PC-3 (cell line): ENCODE measurements at regions not wholly inside any gene's neighbourhood (a gene's known extent, or its start where the extent isn't known, plus 50 kb on each side); places are given as distances from the start of the nearest gene placed in this dataset.
A peak's percentile ranks its signal among the peaks of the same experiment; 100 is the strongest.
"Not testable (repeated sequence)": the region's sequence is repeated elsewhere in the genome, so short reads cannot be mapped to it uniquely, and the experiment has no call there.

Source experiments
- ATAC-seq: fragments of 200-7000 bp; cut with Tn5 transposase; 2 replicates; pipeline ENCODE4 v1.9.1; 2020; ENCODE audit warnings: mild to moderate bottlenecking, moderate library complexity
- BruUV-seq: library from RNA; stranded (reverse); fragments of 400-500 nt; replicated peaks from 2 replicates; lab custom pipeline; 2021; lab: Mats Ljungman, UMichigan
- CTCF ChIA-PET: fragments of 300-600 bp; sonication (Branson Sonifier 250); formaldehyde crosslinking; loops from one replicate; lab custom pipeline; 2022; ENCODE audit warnings: antibody characterized with exemption; lab: Charles Lee
- POLR2A ChIA-PET: fragments of 300-600 bp; sonication (Branson Sonifier 250); formaldehyde crosslinking; loops from one replicate; lab custom pipeline; 2022; ENCODE audit warnings: antibody characterized with exemption; ENCODE audit not compliant: unreplicated experiment; lab: Charles Lee
- DNase-seq: peaks from one replicate; pipeline ENCODE4 v3.0.0-alpha.2; 2015
- H2AFZ ChIP-seq: fragments of 300-600 bp; sonication (generic); 2 replicates; pipeline ENCODE4 v1.6.0; 2016; ENCODE audit warnings: antibody characterized with exemption, low read length
- H3F3A ChIP-seq: fragments of 300-600 bp; sonication (generic); one replicate; pipeline ENCODE4 v1.6.0; 2017; ENCODE audit warnings: antibody characterized with exemption, low read length, control low read depth, mild to moderate bottlenecking; ENCODE audit not compliant: unreplicated experiment
- H3K27ac ChIP-seq: fragments of 300-600 bp; sonication (generic); 2 replicates; pipeline ENCODE4 v1.5.1; 2016; ENCODE audit warnings: mild to moderate bottlenecking, low read length
- H3K27me3 ChIP-seq: fragments of 300-600 bp; sonication (generic); 2 replicates; pipeline ENCODE4 v1.6.1; 2016; ENCODE audit warnings: low read length, mixed read lengths
- H3K36me3 ChIP-seq: fragments of 300-600 bp; sonication (generic); 2 replicates; pipeline ENCODE4 v1.6.1; 2016; ENCODE audit warnings: low read depth, mixed run types, low read length, mixed read lengths
- H3K4me1 ChIP-seq: fragments of 300-600 bp; sonication (generic); 2 replicates; pipeline ENCODE4 v1.5.1; 2016; ENCODE audit warnings: low read length; ENCODE audit not compliant: insufficient read depth
- H3K4me2 ChIP-seq: fragments of 300-600 bp; sonication (generic); 2 replicates; pipeline ENCODE4 v1.6.0; 2016; ENCODE audit warnings: low read length
- H3K4me3 ChIP-seq: fragments of 300-600 bp; sonication (generic); 2 replicates; pipeline ENCODE4 v1.5.1; 2016; ENCODE audit warnings: mild to moderate bottlenecking, low read length, mixed read lengths
- H3K79me2 ChIP-seq: fragments of 300-600 bp; sonication (generic); 2 replicates; pipeline ENCODE4 v1.6.1; 2017; ENCODE audit warnings: low read length, mixed read lengths
- H3K9ac ChIP-seq: fragments of 300-600 bp; sonication (generic); 2 replicates; pipeline ENCODE4 v1.6.0; 2016; ENCODE audit warnings: mild to moderate bottlenecking, low read length
- H3K9me2 ChIP-seq: fragments of 300-600 bp; sonication (generic); replicated peaks from 2 replicates; pipeline ENCODE4 v1.6.1; 2016; ENCODE audit warnings: mixed run types, low read length, mixed read lengths
- H3K9me3 ChIP-seq: fragments of 300-600 bp; sonication (generic); 2 replicates; pipeline ENCODE4 v1.6.1; 2016; ENCODE audit warnings: low read length, mixed read lengths
- H4K20me1 ChIP-seq: fragments of 300-600 bp; sonication (generic); 2 replicates; pipeline ENCODE4 v1.6.1; 2016; ENCODE audit warnings: low read length, mixed read lengths
- CTCF ChIP-seq: fragments of 300-600 bp; sonication (generic); conservative IDR thresholded peaks from 2 replicates; pipeline ENCODE4 v1.5.1; 2017; ENCODE audit warnings: antibody characterized with exemption, low read depth, mild to moderate bottlenecking, low read length
- EZH2 ChIP-seq: fragments of 300-600 bp; sonication (generic); IDR thresholded peaks from one replicate; pipeline ENCODE4 v1.6.1; 2017; ENCODE audit warnings: antibody characterized with exemption, mild to moderate bottlenecking, low read length; ENCODE audit not compliant: unreplicated experiment
- EZH2phosphoT487 ChIP-seq: fragments of 300-600 bp; sonication (generic); IDR thresholded peaks from 2 replicates; pipeline ENCODE4 v1.6.1; 2018; ENCODE audit warnings: mild to moderate bottlenecking, antibody characterized with exemption, low read length, borderline replicate concordance
- intact Hi-C: fragments of 100-400 bp; cut with micrococcal nuclease; formaldehyde crosslinking; loops from 2 replicates; pipeline ENCODE4 v1.9.0; 2023

DNA sequence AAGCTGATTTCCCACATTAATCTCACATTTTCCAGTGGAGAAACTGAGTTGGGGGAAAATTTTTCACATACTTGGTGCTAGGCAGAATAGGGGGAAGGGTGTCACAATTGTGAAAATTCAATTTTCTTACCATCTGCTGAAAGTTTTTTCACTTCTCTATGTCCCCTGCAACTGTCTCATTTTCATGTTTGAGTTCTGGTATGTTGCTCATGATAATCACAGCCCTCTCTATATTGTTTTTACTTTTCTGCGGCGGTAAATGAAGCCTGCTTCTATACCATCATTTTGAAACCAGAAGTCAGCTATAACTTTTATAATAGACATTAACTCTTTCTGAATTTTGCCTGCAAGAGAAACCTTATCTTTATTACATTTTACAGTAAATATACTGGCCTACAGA is 1664.5 kb downstream of the EFNA5 start:
- no peak for DNase-seq
- ChIA-PET POLR2A (no interaction called here), CTCF (no interaction called here)
- H2AFZ ChIP-seq = no peak overlapping the region
- no peak overlapping the region for H3K4me3 ChIP-seq
- intact Hi-C loops = no loop called here
- H3K4me2 ChIP-seq = no peak overlapping the region
- H3K9me2 ChIP-seq = no peaks in the 10 kb centered on the region
- ATAC-seq = no peak
- H3K4me1 ChIP-seq = no peaks in the 10 kb centered on the region
- no peaks in the 10 kb centered on the region for H3K9me3 ChIP-seq
- H3K9ac ChIP-seq = no peak overlapping the region
- H3K36me3 ChIP-seq = no peaks in the 10 kb centered on the region
- TF ChIP-seq EZH2phosphoT487 = no peak
- TF ChIP-seq EZH2 = no peak
- no peak for TF ChIP-seq CTCF
- H3K27ac ChIP-seq = no peak overlapping the region
- no peaks in the 10 kb centered on the region for H3K79me2 ChIP-seq
- no TSS peak for BruUV-seq
- H4K20me1 ChIP-seq = no peaks in the 10 kb centered on the region
- no peaks in the 10 kb centered on the region for H3F3A ChIP-seq
- H3K27me3 ChIP-seq = no peaks in the 10 kb centered on the region

DNA sequence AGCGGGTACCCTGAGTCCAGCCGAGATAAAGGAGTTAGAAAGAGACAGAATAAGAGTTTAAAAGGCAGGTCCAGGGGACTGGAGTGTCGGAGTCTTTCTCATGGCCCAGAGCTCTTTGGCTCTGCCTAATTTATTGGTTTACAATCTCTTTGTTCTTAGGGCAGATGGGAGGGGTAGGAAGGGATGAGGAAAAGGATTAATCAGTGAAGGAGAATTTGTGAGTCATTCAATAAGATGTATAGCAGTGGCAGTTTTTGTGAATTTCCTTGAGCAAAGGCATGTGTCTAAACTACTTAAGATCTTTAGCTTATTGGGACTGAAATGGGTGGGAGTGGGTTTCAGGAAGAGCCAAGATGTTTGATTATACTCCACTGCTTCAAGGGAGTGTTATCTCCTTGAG is 1671.7 kb downstream of the EFNA5 start:
- not testable (repeated sequence) for BruUV-seq, H3K36me3 ChIP-seq

GRCh38 chr5:105993027-105993426 is 1677.7 kb downstream of the EFNA5 start:
- Histone ChIP-seq H2AFZ (no peak overlapping the region), H3K4me3 (no peak overlapping the region), H3K36me3 (no peaks in the 10 kb centered on the region), H3K27ac (no peak overlapping the region), H3K79me2 (no peaks in the 10 kb centered on the region), H3K27me3 (no peaks in the 10 kb centered on the region), H3K9me3 (no peaks in the 10 kb centered on the region), H3K9me2 (no peaks in the 10 kb centered on the region), H4K20me1 (no peaks in the 10 kb centered on the region), H3K9ac (no peak overlapping the region), H3K4me2 (no peak overlapping the region), H3K4me1 (no peaks in the 10 kb centered on the region), H3F3A (no peaks in the 10 kb centered on the region)
- ChIA-PET CTCF (no interaction called here), POLR2A (no interaction called here)
- no peak for TF ChIP-seq EZH2phosphoT487
- TF ChIP-seq CTCF = no peak
- TF ChIP-seq EZH2 = no peak
- intact Hi-C loops = no loop called here
- no TSS peak for BruUV-seq
- DNase-seq = no peak
- no peak for ATAC-seq

More for the DNA sequence above, 1671.7 kb downstream of the EFNA5 start:
- H2AFZ ChIP-seq, H3K9ac ChIP-seq, H3K27ac ChIP-seq, H4K20me1 ChIP-seq, H3K4me1 ChIP-seq, H3K9me2 ChIP-seq, CTCF ChIA-PET, H3K4me3 ChIP-seq, H3K9me3 ChIP-seq, H3K4me2 ChIP-seq, H3K79me2 ChIP-seq, POLR2A ChIA-PET, intact Hi-C loops, H3K27me3 ChIP-seq, H3F3A ChIP-seq: not testable (repeated sequence)
- ATAC-seq (peak; percentile 18; the same call in 1 of the 2 replicates), DNase-seq (peak; percentile 56)
